Esophagus squamous epithelium (tissue), 5 donors: ENCODE measurements at regions not wholly inside any gene's neighbourhood (a gene's known extent, or its start where the extent isn't known, plus 50 kb on each side); places are given as distances from the start of the nearest gene placed in this dataset.
A peak's percentile ranks its signal among the peaks of the same experiment; 100 is the strongest.

Experiments
- DNase-seq: peaks from one replicate; lab custom pipeline; 2025; lab: John Stamatoyannopoulos, UW
- H3K27ac ChIP-seq, 4 donors: fragments of 200-600 bp; sonication (generic); one replicate each; pipeline ENCODE4 v1.5.1; 2016 to 2019; ENCODE audit warnings: mild to moderate bottlenecking in 1 of 4
- H3K27me3 ChIP-seq, 4 donors: fragments of 200-600 bp; sonication (generic); 1 replicate in 3 of 4; 2 replicates in 1 of 4; pipeline versions ENCODE4 v1.5.1 to v1.6.0; 2017 to 2021; ENCODE audit warnings: antibody characterized with exemption in 1 of 4
- H3K36me3 ChIP-seq, 3 donors: fragments of 200-600 bp; sonication (generic); one replicate each; pipeline ENCODE4 v1.5.1; 2016 to 2019
- H3K4me1 ChIP-seq, 3 donors: fragments of 200-600 bp; sonication (generic); one replicate each; pipeline ENCODE4 v1.5.1; 2017 to 2019
- H3K4me3 ChIP-seq, 4 donors: fragments of 200-600 bp; sonication (generic); 1 replicate in 3 of 4; 2 replicates in 1 of 4; pipeline ENCODE4 v1.5.1; 2016 to 2019; ENCODE audit warnings: mild to moderate bottlenecking in 2 of 4, moderate library complexity in 1 of 4
- H3K9me3 ChIP-seq, 3 donors: fragments of 200-600 bp; sonication (generic); one replicate each; pipeline ENCODE4 v1.5.1; 2016 to 2019
- CTCF ChIP-seq, 6 experiments: fragments of 450-650 bp in 4 of 6; fragments of 200-600 bp in 2 of 6; sonication (generic) in 2 of 6; IDR thresholded peaks; one replicate each; pipeline ENCODE4 v1.5.1; 2016 to 2019; ENCODE audit warnings: antibody characterized with exemption in 6 of 6, mild to moderate bottlenecking in 4 of 6, moderate library complexity in 4 of 6
- POLR2A ChIP-seq, 4 donors: fragments of 450-650 bp; IDR thresholded peaks; one replicate each; pipeline ENCODE4 v1.6.1; 2017; ENCODE audit warnings: antibody characterized with exemption in 4 of 4, mild to moderate bottlenecking in 4 of 4, moderate library complexity in 3 of 4
- WGBS, 2 donors: methylation state at CpG; one replicate each; pipeline ENCODE4 v1.1.5; 2018; 5-methylcytosine and 5-hydroxymethylcytosine counted together
- intact Hi-C: fragments of 100-400 bp; cut with DNase I; formaldehyde crosslinking; loops from one replicate; pipeline ENCODE4 v1.15.0; 2022
- donor health status: DM: yes; HTN: yes; CAD: no.

DNA sequence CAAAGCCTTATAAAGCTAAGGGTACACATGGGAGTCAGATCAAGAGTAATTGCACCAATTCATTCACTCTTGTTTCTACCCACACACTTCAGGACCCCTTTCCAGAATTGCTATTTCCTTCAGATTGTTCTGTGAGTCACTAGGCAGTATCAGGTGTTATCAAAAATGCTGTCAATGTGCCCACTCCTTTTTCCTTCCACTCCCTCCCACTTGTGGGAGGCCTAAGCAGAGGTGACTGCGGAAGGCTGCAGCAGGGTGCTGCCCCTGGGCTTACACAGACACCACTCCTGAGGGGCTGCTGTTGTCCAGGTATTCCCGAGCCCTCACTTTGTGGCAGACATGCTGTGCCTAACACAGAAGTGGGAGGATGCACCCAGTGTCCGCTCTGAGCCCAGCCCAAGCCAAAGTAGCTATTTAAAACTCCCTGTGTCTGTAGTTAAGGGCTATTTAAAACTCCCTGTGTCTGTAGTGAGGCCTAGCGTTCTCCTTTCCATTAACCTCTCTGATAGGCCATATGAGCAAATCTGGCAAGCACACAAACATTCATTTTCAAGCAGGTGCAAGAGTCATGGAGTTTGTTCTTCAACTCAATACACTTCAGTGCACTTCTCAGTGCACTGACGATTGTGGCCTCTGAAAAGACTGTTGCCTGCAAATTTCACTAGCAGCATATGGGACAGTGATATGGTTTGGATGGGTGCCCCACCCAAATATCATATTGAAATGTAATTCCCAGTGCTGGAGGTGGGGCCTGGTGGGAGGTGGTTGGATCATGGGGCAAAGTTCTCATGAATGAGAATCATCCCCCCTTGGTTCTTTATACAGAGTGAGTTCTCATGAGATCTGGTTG lies 117.8 kb downstream of the PHLDA1 start:
- DNase-seq: no peak
- TF ChIP-seq CTCF (IDR thresholded peaks at IDR 0.05): no peak
- no peak for TF ChIP-seq POLR2A (IDR thresholded peaks at IDR 0.05)

GRCh38 chr12:75909714-75910656 lies 121.6 kb downstream of the PHLDA1 start:
- H3K36me3 ChIP-seq: no peaks in the 10 kb centered on the region
- TF ChIP-seq POLR2A (IDR thresholded peaks at IDR 0.05) (no peak), CTCF (IDR thresholded peaks at IDR 0.05) (no peak)
- DNase-seq: no peak
- peak overlapping the region in 3 of 4 donors; percentile 38 to 55 (median 42) for H3K27ac ChIP-seq
- no peak overlapping the region for H3K4me3 ChIP-seq
- 55 to 57% methylated on average over 7 of the region's 7 CpGs for WGBS, 2 donors
- H3K9me3 ChIP-seq: no peaks in the 10 kb centered on the region
- intact Hi-C loops: no loop called here
- peaks cover 5 to 27% (median 15%) of the 10 kb centered on the region in 3 donors for H3K4me1 ChIP-seq
- H3K27me3 ChIP-seq: no peaks in the 10 kb centered on the region

More for the DNA sequence above, 117.8 kb downstream of the PHLDA1 start:
- Histone ChIP-seq H3K27me3 (no peaks in the 10 kb centered on the region), H3K4me3 (no peak overlapping the region), H3K4me1 (peaks cover 5 to 18% (median 12%) of the 10 kb centered on the region in 3 donors), H3K36me3 (no peaks in the 10 kb centered on the region), H3K27ac (no peak overlapping the region), H3K9me3 (no peaks in the 10 kb centered on the region)
- intact Hi-C loops: no loop called here
- 89 to 93% methylated on average over 4 to 5 of the region's 5 CpGs for WGBS, 2 donors

DNA sequence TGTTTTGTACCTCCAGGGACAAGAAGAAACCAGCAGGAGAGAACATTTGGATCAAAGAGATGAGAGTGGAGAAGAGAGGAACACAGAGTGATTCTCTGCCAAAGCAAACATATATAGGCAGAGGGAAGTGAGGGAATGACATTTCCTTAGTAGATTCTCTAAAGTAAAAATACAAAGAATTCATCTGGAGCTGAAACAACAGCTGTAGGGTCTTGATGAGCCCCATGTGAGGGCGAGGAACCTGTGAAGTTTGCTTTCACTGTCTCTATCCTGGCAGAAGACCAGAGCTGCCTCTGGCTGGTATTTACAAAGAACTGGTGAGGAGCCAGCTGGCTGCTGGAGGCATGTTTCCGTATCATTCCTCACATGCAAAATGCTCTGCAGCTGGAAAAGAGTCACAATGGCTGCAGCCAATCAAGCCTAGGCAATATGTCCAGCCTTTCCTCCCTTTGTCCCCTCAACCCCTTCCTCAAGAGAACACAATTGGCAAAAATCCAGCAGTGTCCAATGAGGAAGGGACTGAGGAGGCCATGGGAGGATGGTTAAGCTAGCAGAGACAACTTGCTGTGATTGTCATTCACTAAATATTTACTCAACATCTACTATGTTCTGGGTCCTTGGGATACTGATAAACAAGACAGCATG lies 122.5 kb downstream of the PHLDA1 start:
- WGBS, 2 donors: 21 to 27% methylated on average over 2 of the region's 2 CpGs
- H3K4me3 ChIP-seq: peak overlapping the region in 1 of 4 donors; percentile 0
- intact Hi-C loops: no loop called here

DNA sequence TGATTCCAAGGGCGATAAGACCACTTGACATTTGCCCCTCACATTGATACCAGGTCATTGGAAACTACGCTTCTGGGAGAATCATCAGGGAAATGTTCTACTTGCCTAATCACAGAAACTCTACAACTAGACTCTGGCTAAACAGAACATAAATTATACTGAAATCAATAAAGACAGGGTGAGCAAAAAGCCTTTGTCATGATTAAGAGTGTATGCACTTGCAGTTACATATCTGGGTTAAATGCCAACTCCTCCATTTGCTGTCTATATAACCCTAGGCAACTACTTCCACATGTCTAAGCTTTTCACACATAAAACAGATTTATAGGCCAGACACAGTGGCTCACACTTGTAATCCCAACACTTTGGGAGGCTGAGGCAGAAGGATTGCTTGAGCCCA lies 125.7 kb downstream of the PHLDA1 start:
- intact Hi-C loops: no loop called here
- no peak overlapping the region for H3K27ac ChIP-seq
- WGBS, 2 donors: 73 to 91% methylated on average over 2 of the region's 2 CpGs

More for the DNA sequence above, 122.5 kb downstream of the PHLDA1 start:
- DNase-seq: no peak
- Histone ChIP-seq H3K9me3 (no peaks in the 10 kb centered on the region), H3K27me3 (no peaks in the 10 kb centered on the region), H3K36me3 (no peaks in the 10 kb centered on the region), H3K27ac (peak overlapping the region in 3 of 4 donors; percentile 22 to 55 (median 38)), H3K4me1 (peaks cover 5 to 27% (median 15%) of the 10 kb centered on the region in 3 donors)
- TF ChIP-seq POLR2A (IDR thresholded peaks at IDR 0.05): no peak
- no peak for TF ChIP-seq CTCF (IDR thresholded peaks at IDR 0.05)

More for the DNA sequence above, 125.7 kb downstream of the PHLDA1 start:
- peaks cover 5 to 27% (median 15%) of the 10 kb centered on the region in 3 donors for H3K4me1 ChIP-seq
- DNase-seq: no peak
- no peaks in the 10 kb centered on the region for H3K9me3 ChIP-seq
- no peak overlapping the region for H3K4me3 ChIP-seq
- H3K27me3 ChIP-seq: no peaks in the 10 kb centered on the region
- TF ChIP-seq CTCF (IDR thresholded peaks at IDR 0.05) (no peak), POLR2A (IDR thresholded peaks at IDR 0.05) (no peak)
- H3K36me3 ChIP-seq: no peaks in the 10 kb centered on the region
